PFSK-1 (cell line): ENCODE measurements at regions not wholly inside any gene's neighbourhood (a gene's known extent, or its start where the extent isn't known, plus 50 kb on each side); places are given as distances from the start of the nearest gene placed in this dataset.

ENCODE experiments used
- FOXP2 ChIP-seq: optimal IDR thresholded peaks from 2 replicates; pipeline ENCODE3; 2011; ENCODE audit warnings: borderline replicate concordance, control low read depth, inconsistent platforms; ENCODE audit not compliant: insufficient read depth; ENCODE audit errors: extremely low read length, extremely low read depth
- POLR2AphosphoS5 ChIP-seq: IDR thresholded peaks from 2 replicates; pipeline ENCODE4 v1.6.1; 2012; ENCODE audit warnings: low read depth, mild to moderate bottlenecking, control low read depth, low read length, moderate library complexity
- REST ChIP-seq, 2 experiments: IDR thresholded peaks; 2 replicates each; pipeline versions ENCODE4 v1.6.1 to v1.8.0; 2011 to 2012; ENCODE audit warnings: low read depth in 2 of 2, low read length in 2 of 2, control low read depth in 1 of 2, inconsistent platforms in 1 of 2, mild to moderate bottlenecking in 1 of 2, moderate library complexity in 1 of 2; ENCODE audit not compliant: insufficient read depth in 1 of 2
- SIN3A ChIP-seq: IDR thresholded peaks from 2 replicates; pipeline ENCODE4 v1.6.1; 2012; ENCODE audit warnings: mild to moderate bottlenecking, low read length, moderate library complexity, borderline replicate concordance; ENCODE audit not compliant: insufficient read depth
- TAF1 ChIP-seq: IDR thresholded peaks from 2 replicates; pipeline ENCODE4 v1.6.1; 2012; ENCODE audit warnings: low read length, control low read depth, borderline replicate concordance; ENCODE audit not compliant: insufficient read depth

DNA sequence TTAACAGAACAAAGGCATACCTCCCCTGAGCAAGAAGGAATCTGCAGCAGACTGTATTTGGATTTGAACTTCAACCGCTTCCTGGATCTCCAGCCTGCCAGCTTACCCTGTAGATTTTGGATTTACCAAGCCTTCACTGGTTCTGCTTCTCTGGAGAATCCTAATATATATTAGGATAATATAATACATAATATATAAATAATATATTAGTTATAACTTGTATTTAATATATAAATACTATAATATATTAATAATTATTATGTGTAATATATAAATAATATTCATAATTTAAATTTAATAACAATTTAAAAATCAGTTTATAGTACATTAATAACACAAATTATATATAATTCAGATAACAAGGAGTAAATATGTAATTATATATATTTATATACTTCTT is 121.4 kb downstream of the COX18 start:
- TF ChIP-seq SIN3A = no peak
- no peak for TF ChIP-seq REST (IDR thresholded peaks at IDR 0.05; ENCODE audit: insufficient read depth in 1 of 2, low read depth in 2 of 2, low read length in 2 of 2)
- TF ChIP-seq POLR2AphosphoS5 = no peak
- no peak for TF ChIP-seq TAF1
- no peak for TF ChIP-seq FOXP2

DNA sequence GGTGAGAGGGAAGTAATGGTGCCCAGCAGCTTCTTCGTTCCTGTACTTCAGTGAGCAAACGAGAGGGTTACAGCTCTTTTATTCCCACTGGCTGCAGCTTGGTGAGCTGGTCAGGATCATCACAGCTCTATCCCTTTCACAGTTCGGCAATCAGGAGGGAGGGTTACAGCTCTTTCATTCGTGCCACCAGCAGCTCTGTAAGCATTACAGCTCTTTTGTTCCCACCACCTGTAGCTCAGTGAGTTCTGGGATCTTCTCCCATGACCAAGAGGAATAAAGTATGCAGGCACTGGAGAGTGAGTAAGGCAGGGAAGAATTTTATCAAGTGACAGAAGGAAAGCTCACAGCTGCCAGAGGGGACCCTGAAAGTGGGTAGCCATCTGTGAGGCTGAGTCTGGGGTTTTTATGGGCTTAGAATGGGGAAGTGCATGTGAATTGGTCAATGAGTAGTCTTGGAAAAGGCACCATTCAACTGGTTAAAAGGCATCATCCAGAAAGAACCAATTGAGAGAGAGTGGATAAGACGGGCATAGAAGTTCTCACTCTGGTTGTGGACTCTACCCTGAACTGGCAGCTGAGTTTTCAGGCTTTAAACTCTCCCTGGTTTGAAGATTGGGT is 123.7 kb downstream of the COX18 start:
- no peak for TF ChIP-seq TAF1
- TF ChIP-seq FOXP2 = no peak
- no peak for TF ChIP-seq POLR2AphosphoS5
- no peak for TF ChIP-seq SIN3A
- no peak for TF ChIP-seq REST (IDR thresholded peaks at IDR 0.05; ENCODE audit: insufficient read depth in 1 of 2, low read depth in 2 of 2, low read length in 2 of 2)

DNA sequence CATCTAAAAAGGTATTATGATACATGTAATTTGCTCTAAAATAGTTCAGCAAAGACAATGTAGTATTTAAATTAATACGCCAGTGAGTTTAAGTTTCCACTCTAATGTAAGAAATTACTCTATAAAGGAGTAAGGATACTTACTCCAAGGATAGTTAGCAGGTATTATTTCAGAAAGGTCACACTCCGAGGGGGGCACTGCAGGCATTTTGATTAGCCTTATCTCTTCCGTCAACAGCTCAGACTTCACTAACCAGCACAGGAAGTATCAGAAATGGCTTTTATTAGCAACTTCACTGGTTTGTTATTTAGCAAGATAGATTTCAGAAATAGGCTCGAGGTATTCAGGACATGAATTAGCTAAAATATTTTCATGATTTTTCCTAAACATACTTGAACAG is 127.0 kb downstream of the COX18 start:
- TF ChIP-seq REST (IDR thresholded peaks at IDR 0.05; ENCODE audit: insufficient read depth in 1 of 2, low read depth in 2 of 2, low read length in 2 of 2) (no peak), FOXP2 (no peak), TAF1 (no peak)

- TF ChIP-seq REST (IDR thresholded peaks at IDR 0.05; ENCODE audit: insufficient read depth in 1 of 2, low read depth in 2 of 2, low read length in 2 of 2) (no peak), SIN3A (no peak), FOXP2 (no peak), POLR2AphosphoS5 (no peak), TAF1 (no peak)
Observed at GRCh38 chr4:72938516-72938915, 131.0 kb downstream of the COX18 start.

DNA sequence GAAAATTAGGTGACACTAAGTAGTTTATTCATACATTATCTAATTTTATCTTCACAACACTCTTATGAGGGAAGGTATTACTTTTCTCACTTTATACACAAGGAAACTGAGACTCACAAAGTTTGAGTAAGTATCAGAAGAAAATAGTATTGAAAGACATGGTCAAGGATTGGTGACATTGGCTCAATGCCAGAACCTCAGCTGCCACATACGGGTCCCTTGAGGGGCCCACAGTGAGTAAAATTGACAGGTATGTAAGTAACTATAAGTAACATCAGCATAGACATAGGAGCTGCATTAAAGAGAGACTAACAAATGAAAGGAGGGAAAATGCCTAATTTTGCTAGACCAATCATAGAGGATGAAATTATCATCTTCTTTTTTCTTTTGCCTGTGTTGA is 134.1 kb downstream of the COX18 start:
- TF ChIP-seq REST (IDR thresholded peaks at IDR 0.05; ENCODE audit: insufficient read depth in 1 of 2, low read depth in 2 of 2, low read length in 2 of 2) = no peak
- TF ChIP-seq SIN3A = no peak
- TF ChIP-seq FOXP2 = no peak
- TF ChIP-seq TAF1 = no peak
- TF ChIP-seq POLR2AphosphoS5 = no peak
